DOHH2 (cell line): ENCODE measurements at regions not wholly inside any gene's neighbourhood (a gene's known extent, or its start where the extent isn't known, plus 50 kb on each side); places are given as distances from the start of the nearest gene placed in this dataset.

Source experiments
- H3F3A ChIP-seq: fragments of 200-600 bp; sonication (generic), shearing (Covaris generic); 2 replicates; pipeline ENCODE4 v1.6.0; 2016; ENCODE audit warnings: antibody characterized with exemption, mild to moderate bottlenecking; ENCODE audit not compliant: control insufficient read depth, insufficient read depth
- H3K27ac ChIP-seq: fragments of 200-600 bp; sonication (generic); 2 replicates; pipeline ENCODE4 v1.5.1; 2014; ENCODE audit warnings: low read depth, mild to moderate bottlenecking, low read length, moderate library complexity
- H3K27me3 ChIP-seq: fragments of 200-600 bp; sonication (generic); 2 replicates; pipeline ENCODE4 v1.6.1; 2014; ENCODE audit warnings: mild to moderate bottlenecking, low read length, mixed read lengths; ENCODE audit not compliant: control insufficient read depth
- H3K36me3 ChIP-seq: fragments of 200-600 bp; sonication (generic); 2 replicates; pipeline ENCODE4 v1.6.1; 2014; ENCODE audit warnings: mild to moderate bottlenecking, low read length, moderate library complexity, mixed read lengths; ENCODE audit not compliant: control insufficient read depth
- H3K4me1 ChIP-seq: fragments of 200-600 bp; sonication (generic); 2 replicates; pipeline ENCODE4 v1.6.1; 2014; ENCODE audit warnings: mild to moderate bottlenecking, low read length, mixed read lengths; ENCODE audit not compliant: control insufficient read depth
- H3K4me2 ChIP-seq: fragments of 200-600 bp; sonication (generic); 2 replicates; pipeline ENCODE4 v1.6.0; 2014; ENCODE audit warnings: mild to moderate bottlenecking, low read length, moderate library complexity
- H3K4me3 ChIP-seq: fragments of 200-600 bp; sonication (generic); 2 replicates; pipeline ENCODE4 v1.5.1; 2014; ENCODE audit warnings: mild to moderate bottlenecking, low read length, mixed read lengths
- H3K79me2 ChIP-seq: fragments of 200-600 bp; sonication (generic); 2 replicates; pipeline ENCODE4 v1.6.1; 2014; ENCODE audit warnings: mild to moderate bottlenecking, low read length, mixed read lengths; ENCODE audit not compliant: control insufficient read depth
- H3K9me2 ChIP-seq: fragments of 200-600 bp; sonication (generic); replicated peaks from 2 replicates; pipeline ENCODE4 v1.6.1; 2014; ENCODE audit warnings: mild to moderate bottlenecking, low read length, mixed read lengths; ENCODE audit not compliant: control insufficient read depth
- H3K9me3 ChIP-seq: fragments of 200-600 bp; sonication (generic); 2 replicates; pipeline ENCODE4 v1.6.1; 2014; ENCODE audit warnings: antibody characterized with exemption, low read length, mixed read lengths; ENCODE audit not compliant: control insufficient read depth, insufficient read depth
- H4K20me1 ChIP-seq: fragments of 200-600 bp; sonication (generic); 2 replicates; pipeline ENCODE4 v1.6.0; 2014; ENCODE audit warnings: low read depth, mild to moderate bottlenecking, antibody characterized with exemption, low read length, moderate library complexity; ENCODE audit not compliant: control insufficient read depth, insufficient read depth
- CTCF ChIP-seq: fragments of 200-600 bp; sonication (generic); IDR thresholded peaks from one replicate; pipeline ENCODE4 v1.5.1; 2014; ENCODE audit warnings: antibody characterized with exemption, mild to moderate bottlenecking, low read depth, low read length; ENCODE audit not compliant: poor library complexity, severe bottlenecking
- EZH2phosphoT487 ChIP-seq: fragments of 200-600 bp; sonication (generic); IDR thresholded peaks from 2 replicates; pipeline ENCODE4 v1.6.1; 2017; ENCODE audit warnings: borderline replicate concordance, mild to moderate bottlenecking, antibody characterized with exemption, low read length, moderate library complexity, mixed read lengths

GRCh38 chr19:28393574-28394336, 819.2 kb downstream of the UQCRFS1 start:
- Histone ChIP-seq H3K9me3 (no peaks in the 10 kb centered on the region), H3K4me1 (no peaks in the 10 kb centered on the region), H3K9me2 (no peaks in the 10 kb centered on the region), H3K36me3 (no peaks in the 10 kb centered on the region), H3K4me2 (no peak overlapping the region), H4K20me1 (no peaks in the 10 kb centered on the region), H3K27me3 (no peaks in the 10 kb centered on the region), H3K4me3 (no peak overlapping the region), H3K79me2 (no peaks in the 10 kb centered on the region), H3F3A (no peaks in the 10 kb centered on the region), H3K27ac (no peak overlapping the region)
- TF ChIP-seq EZH2phosphoT487 (no peak), CTCF (no peak)

GRCh38 chr19:28388988-28389387, 824.0 kb downstream of the UQCRFS1 start:
- Histone ChIP-seq H3K4me2 (no peak overlapping the region), H3K27me3 (no peaks in the 10 kb centered on the region), H3K27ac (no peak overlapping the region), H3K9me3 (no peaks in the 10 kb centered on the region), H3K36me3 (no peaks in the 10 kb centered on the region), H3K9me2 (no peaks in the 10 kb centered on the region), H4K20me1 (no peaks in the 10 kb centered on the region), H3K79me2 (no peaks in the 10 kb centered on the region), H3F3A (no peaks in the 10 kb centered on the region), H3K4me1 (no peaks in the 10 kb centered on the region), H3K4me3 (no peak overlapping the region)
- TF ChIP-seq EZH2phosphoT487 (no peak), CTCF (no peak)

GRCh38 chr19:28387507-28387906, 825.4 kb downstream of the UQCRFS1 start:
- H3K36me3 ChIP-seq: no peaks in the 10 kb centered on the region
- H3K9me3 ChIP-seq: no peaks in the 10 kb centered on the region
- no peak overlapping the region for H3K27ac ChIP-seq
- H3K9me2 ChIP-seq: no peaks in the 10 kb centered on the region
- H3K4me3 ChIP-seq: no peak overlapping the region
- H3F3A ChIP-seq: no peaks in the 10 kb centered on the region
- no peaks in the 10 kb centered on the region for H3K79me2 ChIP-seq
- H3K27me3 ChIP-seq: no peaks in the 10 kb centered on the region
- no peaks in the 10 kb centered on the region for H3K4me1 ChIP-seq
- H3K4me2 ChIP-seq: no peak overlapping the region
- TF ChIP-seq EZH2phosphoT487 (no peak), CTCF (no peak)
- no peaks in the 10 kb centered on the region for H4K20me1 ChIP-seq
